Mucosa of descending colon (tissue), 3 donors: ENCODE measurements at regions not wholly inside any gene's neighbourhood (a gene's known extent, or its start where the extent isn't known, plus 50 kb on each side); places are given as distances from the start of the nearest gene placed in this dataset.

Source experiments
- ATAC-seq: fragments of 200-7000 bp; cut with Tn5 transposase; one replicate; pipeline ENCODE4 v1.9.1; 2020; ENCODE audit warnings: mild to moderate bottlenecking, moderate library complexity
- DNase-seq, 3 donors: peaks; one replicate each; pipeline ENCODE4 v3.0.0-alpha.2; 2020
- H3K36me3 ChIP-seq: fragments of 200-600 bp; one replicate; pipeline ENCODE4 v1.8.0; 2021; ENCODE audit warnings: low read depth, mild to moderate bottlenecking
- H3K4me1 ChIP-seq: fragments of 200-600 bp; one replicate; pipeline ENCODE4 v1.8.0; 2021; ENCODE audit warnings: low read depth, mild to moderate bottlenecking
- H3K4me3 ChIP-seq: fragments of 200-600 bp; one replicate; pipeline ENCODE4 v1.8.0; 2021; ENCODE audit warnings: mild to moderate bottlenecking
- H3K9me3 ChIP-seq: fragments of 200-600 bp; one replicate; pipeline ENCODE4 v1.8.0; 2021; ENCODE audit warnings: mild to moderate bottlenecking
- intact Hi-C, 2 donors: fragments of 100-400 bp; cut with DNase I in 1 of 2; cut with micrococcal nuclease in 1 of 2; formaldehyde crosslinking; loops; one replicate each; pipeline versions ENCODE4 v1.11.0 to v1.11.1; 2022; cut with DNase I, micrococcal nuclease
- TF ChIP-seq, protein P1 (sequence below): fragments of 200-600 bp; IDR thresholded peaks from one replicate; pipeline ENCODE4 v1.8.0; 2022; ENCODE audit warnings: antibody characterized with exemption, mild to moderate bottlenecking
- donor health status: DM: no; HTN: no; CAD: no; lungs with moderate emphysema.
- donor health status: DM: no; HTN: no; CAD: no.
- donor health status: DM: no; HTN: yes; CAD: no.

- ATAC-seq = no peak
- H3K9me3 ChIP-seq = no peaks in the 10 kb centered on the region
- DNase-seq = no peak
- no peaks in the 10 kb centered on the region for H3K4me1 ChIP-seq
- no peaks in the 10 kb centered on the region for H3K36me3 ChIP-seq
- TF ChIP-seq, protein P1, sequence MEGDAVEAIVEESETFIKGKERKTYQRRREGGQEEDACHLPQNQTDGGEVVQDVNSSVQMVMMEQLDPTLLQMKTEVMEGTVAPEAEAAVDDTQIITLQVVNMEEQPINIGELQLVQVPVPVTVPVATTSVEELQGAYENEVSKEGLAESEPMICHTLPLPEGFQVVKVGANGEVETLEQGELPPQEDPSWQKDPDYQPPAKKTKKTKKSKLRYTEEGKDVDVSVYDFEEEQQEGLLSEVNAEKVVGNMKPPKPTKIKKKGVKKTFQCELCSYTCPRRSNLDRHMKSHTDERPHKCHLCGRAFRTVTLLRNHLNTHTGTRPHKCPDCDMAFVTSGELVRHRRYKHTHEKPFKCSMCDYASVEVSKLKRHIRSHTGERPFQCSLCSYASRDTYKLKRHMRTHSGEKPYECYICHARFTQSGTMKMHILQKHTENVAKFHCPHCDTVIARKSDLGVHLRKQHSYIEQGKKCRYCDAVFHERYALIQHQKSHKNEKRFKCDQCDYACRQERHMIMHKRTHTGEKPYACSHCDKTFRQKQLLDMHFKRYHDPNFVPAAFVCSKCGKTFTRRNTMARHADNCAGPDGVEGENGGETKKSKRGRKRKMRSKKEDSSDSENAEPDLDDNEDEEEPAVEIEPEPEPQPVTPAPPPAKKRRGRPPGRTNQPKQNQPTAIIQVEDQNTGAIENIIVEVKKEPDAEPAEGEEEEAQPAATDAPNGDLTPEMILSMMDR = no peak
- intact Hi-C loops = no loop called here
- no peak overlapping the region for H3K4me3 ChIP-seq
These were observed 169.9 kb downstream of the CPE start for GRCh38 chr4:165548702-165549101.

DNA sequence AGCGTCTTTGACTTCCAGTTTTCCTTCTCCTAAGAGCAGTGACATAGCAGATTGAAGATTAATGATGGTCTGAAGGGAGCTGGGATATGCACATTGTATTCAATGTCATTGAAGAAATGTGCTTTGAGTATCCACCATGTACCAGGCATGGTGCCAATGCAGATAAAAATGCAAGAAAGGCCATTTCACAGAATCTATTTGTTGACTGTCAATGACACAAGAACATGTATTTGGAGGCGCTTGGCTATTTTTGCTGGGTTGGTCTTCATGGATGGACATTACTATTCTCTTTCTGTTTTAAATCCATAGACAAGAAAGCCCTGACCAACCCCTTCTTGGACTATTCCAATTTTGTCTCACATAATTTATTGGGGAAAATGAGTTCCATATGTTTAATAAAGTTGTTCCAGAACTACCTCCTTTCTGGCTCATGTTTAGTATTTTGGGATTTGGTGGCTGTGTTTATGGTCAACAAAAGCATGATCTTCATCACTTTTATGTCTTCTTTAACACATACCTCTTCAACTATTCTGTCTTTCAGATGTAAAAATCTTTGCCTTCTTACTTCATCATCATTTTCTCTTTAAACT, 174.5 kb downstream of the CPE start:
- Histone ChIP-seq H3K9me3 (no peaks in the 10 kb centered on the region), H3K4me1 (no peaks in the 10 kb centered on the region), H3K36me3 (no peaks in the 10 kb centered on the region), H3K4me3 (no peak overlapping the region)
- intact Hi-C loops = no loop called here
- TF ChIP-seq, protein P1 = no peak
- no peak for DNase-seq
- ATAC-seq = no peak

DNA sequence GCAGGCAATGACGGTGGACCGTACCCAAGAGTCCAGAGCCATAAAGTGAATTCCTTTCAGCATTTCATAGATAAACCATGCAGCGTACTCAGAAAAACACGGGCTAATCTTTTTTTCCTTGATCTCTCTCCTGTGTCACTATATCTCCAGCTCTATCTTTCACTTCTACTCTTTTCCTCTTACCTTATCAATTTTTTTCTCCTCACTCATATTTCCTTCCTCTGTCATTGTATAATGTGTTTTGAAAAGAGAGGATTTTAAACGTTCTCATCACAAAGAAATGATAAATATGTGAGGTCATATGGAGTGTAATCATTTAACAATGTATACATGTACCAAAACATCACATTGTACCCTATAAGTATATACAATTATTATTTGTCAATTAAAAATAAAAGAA, 176.5 kb downstream of the CPE start:
- DNase-seq = no peak
- Histone ChIP-seq H3K4me3 (no peak overlapping the region), H3K9me3 (no peaks in the 10 kb centered on the region), H3K4me1 (no peaks in the 10 kb centered on the region), H3K36me3 (no peaks in the 10 kb centered on the region)
- TF ChIP-seq, protein P1 = no peak
- intact Hi-C loops = no loop called here
- no peak for ATAC-seq

GRCh38 chr4:165556383-165556782, 177.6 kb downstream of the CPE start:
- TF ChIP-seq, protein P1 = no peak
- no peaks in the 10 kb centered on the region for H3K4me1 ChIP-seq
- H3K36me3 ChIP-seq = no peaks in the 10 kb centered on the region
- no peaks in the 10 kb centered on the region for H3K9me3 ChIP-seq
- ATAC-seq (no peak), DNase-seq (no peak)
- H3K4me3 ChIP-seq = no peak overlapping the region
- intact Hi-C loops = no loop called here

GRCh38 chr4:165560941-165561340, 182.1 kb downstream of the CPE start:
- ATAC-seq (no peak), DNase-seq (no peak)
- no peaks in the 10 kb centered on the region for H3K4me1 ChIP-seq
- intact Hi-C loops = no loop called here
- no peaks in the 10 kb centered on the region for H3K36me3 ChIP-seq
- TF ChIP-seq, protein P1 = no peak
- H3K9me3 ChIP-seq = no peaks in the 10 kb centered on the region
- H3K4me3 ChIP-seq = no peak overlapping the region

DNA sequence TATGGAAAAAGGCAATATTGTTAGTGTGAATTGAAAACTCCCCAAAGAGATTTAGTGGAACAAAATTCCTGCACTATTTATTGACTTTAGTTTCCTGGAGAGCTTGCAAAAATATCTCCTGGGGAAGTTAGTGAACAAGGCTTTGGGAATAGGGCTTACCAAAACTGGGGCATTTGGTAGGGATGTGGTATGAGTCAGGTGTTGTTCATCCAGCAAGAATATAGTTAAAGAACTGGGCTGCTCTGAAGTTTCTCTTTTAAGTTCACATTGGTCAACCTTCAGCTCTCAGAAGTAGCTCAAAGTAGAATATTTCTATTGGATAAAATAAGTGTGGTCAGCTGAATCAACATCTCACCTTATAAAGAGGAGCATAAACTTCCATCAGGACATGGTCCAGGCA, 185.0 kb downstream of the CPE start:
- Histone ChIP-seq H3K36me3 (no peaks in the 10 kb centered on the region), H3K4me3 (no peak overlapping the region), H3K4me1 (no peaks in the 10 kb centered on the region), H3K9me3 (no peaks in the 10 kb centered on the region)
- TF ChIP-seq, protein P1 = no peak
- ATAC-seq (no peak), DNase-seq (no peak)
- intact Hi-C loops = no loop called here
